ENCODE measurements at regions not wholly inside any gene's neighbourhood (a gene's known extent, or its start where the extent isn't known, plus 50 kb on each side); places are given as distances from the start of the nearest gene placed in this dataset.

DNA sequence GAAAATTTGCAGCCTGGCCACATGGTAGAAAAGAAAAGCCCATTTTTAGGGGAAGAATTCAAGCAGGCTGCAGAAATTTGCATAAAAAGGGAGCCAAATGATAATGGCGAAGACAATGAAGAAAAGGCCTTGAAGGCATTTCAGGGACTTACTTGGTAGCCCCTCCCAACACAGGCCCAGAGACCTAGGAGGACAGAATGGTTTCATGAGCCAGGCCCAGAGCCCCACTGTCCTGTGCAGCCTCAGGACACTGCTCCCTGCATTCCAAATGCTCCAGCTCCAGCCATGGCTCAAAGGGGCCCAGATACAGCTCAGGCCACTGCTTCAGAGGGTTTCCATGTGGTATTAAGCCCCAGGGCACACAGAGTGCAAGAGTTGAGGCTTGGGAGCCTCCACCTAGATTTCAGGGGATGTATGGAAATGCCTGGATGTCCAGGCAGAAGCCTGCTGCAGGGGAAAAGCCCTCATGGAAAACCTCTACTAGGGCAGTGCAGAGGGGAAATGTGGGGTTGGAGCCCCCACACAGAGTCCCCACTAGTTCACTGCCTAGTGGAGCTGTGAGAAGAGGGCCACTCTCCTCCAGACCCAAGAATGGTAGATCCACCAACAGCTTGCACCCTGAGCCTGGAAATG lies 271.7 kb upstream of the KLF3 start:
- H3K9me3 ChIP-seq, result peaks cover 0 to 17% (median 4%) of the 10 kb centered on the region in 4 donors
- no peak for DNase-seq
- H3K4me1 ChIP-seq, result peaks cover 0 to 5% (median 0%) of the 10 kb centered on the region in 4 donors
- H3K4me3 ChIP-seq, result no peak overlapping the region
- H3K27me3 ChIP-seq, result no peaks in the 10 kb centered on the region
- H3K27ac ChIP-seq, result no peak overlapping the region
- H3K36me3 ChIP-seq, result no peaks in the 10 kb centered on the region
- TF ChIP-seq, protein P1, sequence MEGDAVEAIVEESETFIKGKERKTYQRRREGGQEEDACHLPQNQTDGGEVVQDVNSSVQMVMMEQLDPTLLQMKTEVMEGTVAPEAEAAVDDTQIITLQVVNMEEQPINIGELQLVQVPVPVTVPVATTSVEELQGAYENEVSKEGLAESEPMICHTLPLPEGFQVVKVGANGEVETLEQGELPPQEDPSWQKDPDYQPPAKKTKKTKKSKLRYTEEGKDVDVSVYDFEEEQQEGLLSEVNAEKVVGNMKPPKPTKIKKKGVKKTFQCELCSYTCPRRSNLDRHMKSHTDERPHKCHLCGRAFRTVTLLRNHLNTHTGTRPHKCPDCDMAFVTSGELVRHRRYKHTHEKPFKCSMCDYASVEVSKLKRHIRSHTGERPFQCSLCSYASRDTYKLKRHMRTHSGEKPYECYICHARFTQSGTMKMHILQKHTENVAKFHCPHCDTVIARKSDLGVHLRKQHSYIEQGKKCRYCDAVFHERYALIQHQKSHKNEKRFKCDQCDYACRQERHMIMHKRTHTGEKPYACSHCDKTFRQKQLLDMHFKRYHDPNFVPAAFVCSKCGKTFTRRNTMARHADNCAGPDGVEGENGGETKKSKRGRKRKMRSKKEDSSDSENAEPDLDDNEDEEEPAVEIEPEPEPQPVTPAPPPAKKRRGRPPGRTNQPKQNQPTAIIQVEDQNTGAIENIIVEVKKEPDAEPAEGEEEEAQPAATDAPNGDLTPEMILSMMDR (IDR thresholded peaks at IDR 0.05), result no peak
- no peak for TF ChIP-seq POLR2A (IDR thresholded peaks at IDR 0.05)

DNA sequence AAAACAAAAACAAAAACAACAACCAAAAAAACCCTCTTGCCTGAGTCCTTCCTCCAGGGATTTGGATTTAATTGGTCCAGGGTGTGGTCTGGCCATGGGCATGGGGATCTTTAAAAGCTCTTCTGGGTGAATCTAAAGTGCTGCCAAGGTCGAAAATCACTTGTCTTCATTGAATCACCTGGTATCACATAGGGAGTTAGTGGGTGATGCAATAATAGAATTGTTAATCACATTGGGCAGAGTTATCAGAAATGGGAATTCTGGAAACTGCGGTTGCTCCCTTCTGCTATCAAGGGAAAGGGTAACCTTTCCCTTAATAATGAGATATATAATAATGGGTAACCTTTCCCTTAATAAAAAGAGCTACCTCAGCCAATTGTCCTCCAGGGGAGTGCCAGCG lies 267.9 kb upstream of the KLF3 start:
- no peaks in the 10 kb centered on the region for H3K27me3 ChIP-seq
- H3K9me3 ChIP-seq, result peaks cover 0 to 11% (median 4%) of the 10 kb centered on the region in 4 donors
- H3K36me3 ChIP-seq, result no peaks in the 10 kb centered on the region

GRCh38 chr4:38396845-38397547 lies 267.0 kb upstream of the KLF3 start:
- Histone ChIP-seq H3K27ac (no peak overlapping the region), H3K27me3 (no peaks in the 10 kb centered on the region), H3K4me3 (no peak overlapping the region), H3K4me1 (no peaks in the 10 kb centered on the region), H3K36me3 (no peaks in the 10 kb centered on the region), H3K9me3 (peaks cover 0 to 10% (median 4%) of the 10 kb centered on the region in 4 donors)
- no peak for DNase-seq
- no peak for TF ChIP-seq POLR2A (IDR thresholded peaks at IDR 0.05)
- TF ChIP-seq, protein P1 (IDR thresholded peaks at IDR 0.05), result no peak

More for the DNA sequence above, 267.9 kb upstream of the KLF3 start:
- DNase-seq, result no peak
- Histone ChIP-seq H3K4me1 (no peaks in the 10 kb centered on the region), H3K27ac (no peak overlapping the region), H3K4me3 (no peak overlapping the region)
- TF ChIP-seq, protein P1 (IDR thresholded peaks at IDR 0.05), result no peak
- no peak for TF ChIP-seq POLR2A (IDR thresholded peaks at IDR 0.05)

DNA sequence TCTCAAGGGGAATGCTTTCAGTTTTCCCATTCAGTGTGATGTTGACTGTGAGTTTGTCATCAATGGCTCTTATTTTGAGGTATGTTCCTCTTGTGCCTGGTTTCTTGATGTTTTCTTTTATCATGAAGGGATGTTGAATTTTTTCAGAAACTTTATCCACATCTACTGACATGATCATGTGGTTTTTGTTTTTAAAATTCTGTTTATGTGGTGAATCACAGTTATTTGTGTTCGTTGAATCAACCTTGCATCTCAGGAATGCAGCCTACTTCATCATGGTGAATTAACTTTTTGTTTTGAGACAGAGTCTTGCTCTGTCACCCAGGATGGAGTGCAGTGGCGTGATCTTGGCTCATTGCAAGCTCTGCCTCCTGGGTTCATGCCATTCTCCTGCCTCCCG lies 263.1 kb upstream of the KLF3 start:
- Histone ChIP-seq H3K4me3 (no peak overlapping the region), H3K36me3 (no peaks in the 10 kb centered on the region), H3K27me3 (no peaks in the 10 kb centered on the region), H3K27ac (no peak overlapping the region), H3K9me3 (no peaks in the 10 kb centered on the region), H3K4me1 (no peaks in the 10 kb centered on the region)
- DNase-seq, result no peak
- TF ChIP-seq, protein P1 (IDR thresholded peaks at IDR 0.05), result no peak
- TF ChIP-seq POLR2A (IDR thresholded peaks at IDR 0.05), result no peak

DNA sequence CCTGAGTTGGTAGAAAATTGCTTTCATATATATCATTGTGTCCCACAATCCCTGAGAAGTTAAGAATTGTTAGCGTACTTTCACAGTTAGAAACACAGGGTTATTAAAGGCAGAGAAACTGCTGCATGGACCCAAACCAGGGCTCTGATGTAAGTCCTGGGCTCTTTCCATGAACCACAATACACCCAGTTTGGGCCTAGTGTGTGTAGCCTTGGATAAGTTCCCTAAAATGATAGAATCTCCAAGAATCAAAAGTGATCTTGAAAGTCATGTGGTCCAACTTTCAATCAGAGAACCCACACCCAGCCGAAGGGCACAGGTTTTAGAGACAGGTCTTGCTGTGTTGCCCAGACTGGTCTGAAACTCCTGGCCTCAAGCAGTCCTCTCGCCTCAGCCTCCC lies 257.8 kb upstream of the KLF3 start:
- Histone ChIP-seq H3K27me3 (no peaks in the 10 kb centered on the region), H3K27ac (no peak overlapping the region), H3K4me3 (no peak overlapping the region), H3K36me3 (no peaks in the 10 kb centered on the region), H3K9me3 (no peaks in the 10 kb centered on the region), H3K4me1 (peaks cover 0 to 1% (median 0%) of the 10 kb centered on the region in 4 donors)
- DNase-seq, result no peak
- TF ChIP-seq POLR2A (IDR thresholded peaks at IDR 0.05), result no peak
- TF ChIP-seq, protein P1 (IDR thresholded peaks at IDR 0.05), result no peak

All from Peyer's patch (tissue), 4 donors.